Brain pericyte (primary cell): ENCODE measurements at regions not wholly inside any gene's neighbourhood (a gene's known extent, or its start where the extent isn't known, plus 50 kb on each side); places are given as distances from the start of the nearest gene placed in this dataset.
"Not testable (repeated sequence)": the region's sequence is repeated elsewhere in the genome, so short reads cannot be mapped to it uniquely, and the experiment has no call there.

Experiments used
- DNase-seq: peaks from one replicate; pipeline ENCODE4 v3.0.0-alpha.2; 2012; ENCODE audit warnings: low read depth, low spot score

DNA sequence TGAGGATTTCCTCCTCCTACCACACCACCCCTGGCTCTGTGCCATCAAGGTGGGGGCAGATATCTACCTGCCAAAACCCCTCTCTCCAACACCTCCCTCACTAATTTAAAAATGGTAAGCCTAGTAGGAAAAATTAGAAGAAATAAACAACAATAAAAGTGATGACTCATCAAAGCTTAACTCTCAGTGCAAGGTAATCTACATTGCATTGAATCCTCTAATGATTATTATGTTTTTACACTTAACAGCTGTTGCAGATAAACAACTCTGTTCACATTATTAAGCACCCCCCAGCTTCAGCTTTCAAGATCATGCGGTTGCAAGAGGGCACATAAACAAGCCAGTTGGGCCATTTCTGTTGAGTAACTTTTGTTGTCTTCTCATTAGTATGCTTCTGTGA, 396.1 kb upstream of the ATP11B start:
- DNase-seq, result no peak

DNA sequence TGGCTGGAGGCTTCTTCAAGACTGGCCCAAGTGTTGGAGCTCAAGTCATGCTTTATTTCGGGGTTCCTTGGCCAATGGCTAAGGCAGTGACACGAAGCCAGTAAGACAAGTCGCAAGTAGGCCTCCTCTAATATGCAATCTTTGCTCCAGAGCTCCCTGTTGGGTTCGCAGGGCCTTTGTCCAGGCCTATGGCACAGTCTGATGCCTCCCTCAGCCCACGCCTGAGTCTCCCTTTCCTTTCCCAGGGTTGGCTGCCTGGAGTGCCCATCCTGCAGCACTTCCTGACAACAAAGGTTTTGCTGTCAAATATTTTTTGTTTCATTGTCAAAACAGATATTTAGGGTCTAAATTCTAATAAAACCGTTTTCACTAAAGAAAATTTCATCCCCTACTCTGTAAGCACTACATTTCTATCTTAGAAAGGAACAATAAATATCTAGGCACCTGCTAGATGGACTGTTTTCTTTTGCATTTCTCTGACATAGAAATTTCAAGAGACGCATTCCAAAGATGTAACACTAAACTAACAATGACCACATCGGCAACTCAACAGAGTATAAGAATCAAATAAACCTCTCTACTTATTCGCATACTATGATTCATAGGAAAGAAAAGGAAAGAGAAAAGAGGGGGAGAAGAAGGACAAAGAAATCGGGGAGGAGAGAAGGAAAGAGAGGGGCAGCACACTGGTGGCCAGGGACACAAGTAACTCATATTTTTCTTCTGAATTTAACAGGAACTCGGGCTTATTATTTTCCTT, 393.1 kb upstream of the ATP11B start:
- DNase-seq, result no peak

DNA sequence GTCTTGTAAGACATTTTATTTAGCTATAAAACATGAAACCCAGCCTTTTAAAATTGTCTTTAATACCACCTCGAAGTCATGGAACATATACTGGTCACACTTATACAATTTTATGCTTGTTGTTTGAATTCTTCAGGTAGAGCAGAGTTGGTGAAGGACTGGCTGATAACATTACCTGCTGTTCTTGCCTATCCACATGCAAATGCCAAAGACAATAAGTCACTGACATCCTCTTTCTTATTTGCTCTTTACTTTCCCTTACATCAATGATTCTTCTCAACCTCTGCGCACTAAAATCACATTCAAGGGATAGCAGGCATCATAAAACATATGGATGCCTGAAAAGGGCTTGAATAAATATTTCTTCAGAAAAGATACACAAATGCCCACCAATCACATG, 392.5 kb upstream of the ATP11B start:
- no peak for DNase-seq

DNA sequence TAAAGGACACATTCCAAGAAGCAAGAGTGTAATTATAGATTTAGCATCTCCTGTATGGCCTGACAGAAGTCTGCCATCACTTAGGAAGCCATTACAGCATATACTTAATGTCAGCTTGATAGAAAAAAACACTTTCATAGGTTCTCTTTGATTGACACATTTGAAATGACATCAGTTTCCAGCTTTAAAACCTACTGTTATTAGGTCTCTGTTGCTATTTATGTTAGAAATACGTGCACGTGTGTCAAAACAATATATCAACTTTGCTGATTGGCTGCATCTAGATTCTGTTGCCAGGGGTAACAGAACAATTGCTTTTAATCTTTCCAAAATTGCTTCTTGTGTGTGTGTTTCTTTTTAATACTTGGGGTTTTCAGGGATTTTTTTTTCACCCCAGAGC, 389.3 kb upstream of the ATP11B start:
- DNase-seq, result no peak

DNA sequence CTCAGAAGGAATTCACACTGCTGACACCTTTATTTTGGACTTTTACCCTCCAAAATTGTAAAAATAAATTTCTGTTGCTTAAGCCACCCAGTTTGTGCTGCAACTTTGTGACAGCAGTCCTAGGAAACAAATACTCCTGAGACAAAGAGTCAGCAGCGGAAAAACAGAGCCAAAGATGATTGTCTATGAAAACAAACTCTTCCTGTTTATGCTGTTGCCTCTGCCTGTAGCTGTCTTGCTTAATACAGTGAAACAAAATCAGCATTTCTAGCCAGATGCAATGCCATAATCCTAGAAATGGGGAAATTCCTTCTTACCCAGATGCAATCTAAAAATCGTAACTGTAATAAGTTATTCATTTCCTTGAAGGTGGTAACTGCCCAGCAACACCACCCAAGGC, 387.5 kb upstream of the ATP11B start:
- no peak for DNase-seq

DNA sequence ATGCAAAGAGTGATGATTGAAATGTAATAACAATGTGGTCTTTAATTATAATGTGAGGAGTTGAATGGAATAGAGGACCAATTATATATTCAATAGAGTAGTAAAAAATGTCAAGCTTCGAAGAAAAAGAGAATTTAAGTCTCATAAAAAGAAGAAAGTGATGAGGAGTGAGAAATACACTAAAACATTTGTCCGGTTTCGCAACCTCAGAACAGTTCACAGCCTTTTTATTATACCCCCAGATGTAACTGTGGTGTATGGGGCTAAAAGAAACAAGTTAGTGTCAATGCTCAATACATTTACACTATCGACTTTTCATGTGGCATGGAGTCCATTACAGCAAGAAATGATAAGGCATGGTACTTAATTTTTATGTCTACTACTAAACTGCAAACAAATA, 386.5 kb upstream of the ATP11B start:
- DNase-seq, result no peak

DNA sequence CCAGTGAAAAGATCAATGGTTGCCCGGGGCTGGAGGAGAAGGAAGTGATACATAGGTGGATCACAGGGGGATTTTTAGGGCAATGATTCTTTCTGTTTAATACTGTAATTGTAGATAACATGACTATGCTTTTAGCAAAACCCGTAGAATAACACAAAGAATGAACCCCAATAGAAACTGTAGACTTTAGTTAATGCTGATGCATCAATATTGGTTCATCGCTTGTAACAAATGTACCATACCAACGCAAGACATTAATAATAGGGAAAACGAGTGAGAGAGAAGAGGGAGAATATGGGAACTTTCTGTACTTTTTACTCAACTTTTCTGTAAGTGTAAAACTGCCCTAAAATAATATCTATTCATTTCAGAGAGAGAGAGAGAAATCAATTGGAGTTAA, 383.3 kb upstream of the ATP11B start:
- DNase-seq, result no peak

DNA sequence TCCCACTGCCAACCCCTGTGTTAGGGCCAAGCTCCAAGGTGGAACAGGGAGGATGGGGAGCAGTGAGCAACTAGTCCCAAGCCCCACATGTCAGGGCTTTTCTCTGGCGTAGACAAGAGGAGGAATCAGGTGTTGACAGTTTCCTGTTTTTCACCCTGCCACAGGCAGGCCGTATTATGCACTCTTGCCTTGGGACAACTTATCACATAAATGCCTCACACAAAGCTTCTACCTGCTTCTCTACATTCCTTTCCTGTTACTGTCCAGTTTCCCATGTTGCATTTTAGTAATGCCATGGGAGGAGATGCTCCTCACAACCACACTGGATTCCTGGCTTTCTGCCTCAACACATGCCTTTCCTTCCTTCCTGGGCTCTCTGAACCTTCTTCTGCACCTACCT, 381.2 kb upstream of the ATP11B start:
- DNase-seq, result no peak

DNA sequence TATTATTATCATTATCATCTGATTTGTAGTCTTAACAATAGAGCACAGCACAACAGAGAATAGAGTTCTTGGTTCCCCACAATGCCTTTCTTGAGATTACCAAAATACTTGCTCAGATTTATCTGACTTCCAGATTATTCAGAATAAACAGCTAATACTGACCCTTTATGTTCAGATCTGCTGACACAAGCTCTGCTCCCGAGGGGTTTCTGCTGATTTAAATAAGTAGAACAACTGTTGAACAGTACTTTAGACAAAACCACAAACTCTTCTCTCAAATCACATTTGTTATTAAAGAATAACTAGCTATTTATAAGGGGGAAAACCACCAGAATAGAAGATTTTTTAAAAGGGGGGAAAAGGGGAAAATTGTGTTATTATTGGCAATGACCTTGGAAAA, 380.2 kb upstream of the ATP11B start:
- DNase-seq, result no peak

DNA sequence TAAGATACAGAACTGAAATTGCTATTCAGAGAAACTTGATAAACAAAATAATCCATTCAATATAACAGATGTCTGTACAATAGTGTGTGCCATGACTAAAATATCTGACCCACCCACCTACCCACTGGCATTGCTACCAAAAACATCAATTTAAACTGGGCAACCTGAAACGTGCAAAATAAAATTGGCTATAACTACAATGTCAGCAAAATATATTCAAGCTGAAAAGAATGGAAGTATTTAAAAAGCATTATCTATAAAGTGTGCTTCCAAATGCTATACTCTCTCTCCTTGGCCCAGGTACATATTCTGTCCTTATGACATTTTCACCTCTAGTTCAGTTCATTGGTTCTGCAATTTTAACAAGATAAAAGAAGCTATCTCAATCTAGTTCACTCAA, 379.6 kb upstream of the ATP11B start:
- DNase-seq, result no peak

DNA sequence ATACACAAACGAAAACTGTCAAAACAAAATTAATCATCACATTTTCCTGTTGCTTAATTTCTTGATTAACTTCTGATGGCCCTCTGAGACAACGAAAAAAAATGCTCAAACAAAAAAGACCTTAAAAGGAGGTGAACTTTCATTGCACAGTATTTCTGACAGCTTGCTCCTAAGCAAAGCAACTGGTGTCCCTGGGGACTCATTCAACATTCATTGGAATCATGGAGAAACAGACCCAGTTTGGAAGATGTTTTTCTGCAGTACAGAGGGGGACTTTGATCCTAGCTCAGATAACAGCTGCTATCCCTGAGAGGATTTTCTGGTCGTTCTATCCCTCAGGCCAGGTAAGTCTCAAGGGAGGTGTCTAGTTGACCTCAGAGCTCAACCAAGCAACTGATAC, 378.7 kb upstream of the ATP11B start:
- DNase-seq, result no peak

DNA sequence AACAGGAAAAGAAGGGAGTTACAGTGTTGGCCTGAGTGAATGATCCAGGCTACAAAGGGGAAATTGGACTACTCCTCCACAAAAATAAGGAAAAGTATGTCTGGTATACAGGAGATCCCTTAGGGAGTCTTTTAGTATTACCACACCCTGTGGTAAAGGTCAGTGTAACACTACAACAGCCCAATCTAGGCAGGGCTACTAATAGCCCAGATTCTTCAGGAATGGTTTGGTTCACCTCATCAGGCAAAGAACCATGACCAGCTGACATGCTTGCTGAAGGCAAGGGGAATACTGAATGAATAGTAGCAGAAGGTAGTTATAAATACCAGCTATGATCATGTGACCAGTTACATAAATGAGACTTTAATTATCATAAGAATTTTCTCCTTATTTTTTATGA, 372.6 kb upstream of the ATP11B start:
- no peak for DNase-seq

DNA sequence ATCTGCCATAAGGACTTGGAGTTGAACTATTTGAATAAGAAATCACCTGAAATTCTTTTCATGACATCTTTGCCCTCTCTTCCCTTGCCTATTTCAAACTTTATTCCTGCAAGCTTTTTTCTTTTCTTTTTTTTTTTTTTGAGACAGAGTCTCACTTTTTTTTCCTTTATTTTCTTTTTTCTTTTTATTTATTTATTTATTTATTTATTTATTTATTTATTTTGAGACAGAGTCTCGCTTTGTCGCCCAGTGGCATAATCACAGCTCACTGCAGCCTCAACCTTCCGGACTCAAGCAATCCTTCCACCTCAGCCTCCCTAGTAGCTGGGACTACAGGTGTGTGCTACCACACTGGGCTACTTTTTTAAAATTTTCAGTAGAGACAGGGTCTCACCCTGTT, 369.3 kb upstream of the ATP11B start:
- DNase-seq, result no peak

DNA sequence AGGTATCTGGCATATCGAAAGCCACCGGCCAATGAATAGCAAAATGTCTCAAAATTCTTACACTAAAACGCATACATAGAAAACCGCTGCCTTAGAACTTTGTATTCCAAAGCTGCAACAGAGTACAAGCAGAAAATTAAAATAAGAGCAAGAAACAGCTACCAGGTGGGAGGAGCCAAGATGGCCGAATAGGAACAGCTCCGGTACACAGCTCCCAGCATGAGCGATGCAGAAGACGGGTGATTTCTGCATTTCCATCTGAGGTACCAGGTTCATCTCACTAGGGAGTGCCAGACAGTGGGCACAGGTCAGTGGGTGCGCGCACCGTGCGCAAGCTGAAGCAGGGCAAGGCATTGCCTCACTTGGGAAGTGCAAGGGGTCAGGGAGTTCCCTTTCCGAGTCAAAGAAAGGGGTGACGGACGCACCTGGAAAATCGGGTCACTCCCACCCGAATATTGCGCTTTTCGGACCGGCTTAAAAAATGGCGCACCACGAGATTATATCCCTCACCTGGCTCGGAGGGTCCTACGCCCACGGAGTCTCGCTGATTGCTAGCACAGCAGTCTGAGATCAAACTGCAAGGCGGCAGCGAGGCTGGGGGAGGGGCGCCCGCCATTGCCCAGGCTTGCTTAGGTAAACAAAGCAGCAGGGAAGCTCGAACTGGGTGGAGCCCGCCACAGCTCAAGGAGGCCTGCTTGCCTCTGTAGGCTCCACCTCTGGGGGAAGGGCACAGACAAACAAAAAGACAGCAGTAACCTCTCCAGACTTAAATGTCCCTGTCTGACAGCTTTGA, 367.2 kb upstream of the ATP11B start:
- DNase-seq, result not testable (repeated sequence)

DNA sequence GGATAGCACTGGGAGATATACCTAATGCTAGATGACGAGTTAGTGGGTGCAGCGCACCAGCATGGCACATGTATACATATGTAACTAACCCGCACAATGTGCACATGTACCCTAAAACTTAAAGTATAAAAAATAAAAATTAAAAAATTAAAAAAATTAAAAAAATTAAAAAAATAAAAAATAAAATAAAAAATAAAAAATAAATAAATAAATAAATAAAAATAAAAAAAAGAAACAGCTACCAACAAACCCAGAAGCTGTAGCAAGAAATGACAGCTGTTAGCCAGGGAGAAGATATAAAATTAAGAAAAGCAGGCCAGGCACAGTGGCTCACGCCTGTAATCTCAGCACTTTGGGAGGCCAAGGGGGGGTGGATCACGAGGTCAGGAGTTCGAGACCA, 361.3 kb upstream of the ATP11B start:
- DNase-seq, result not testable (repeated sequence)

DNA sequence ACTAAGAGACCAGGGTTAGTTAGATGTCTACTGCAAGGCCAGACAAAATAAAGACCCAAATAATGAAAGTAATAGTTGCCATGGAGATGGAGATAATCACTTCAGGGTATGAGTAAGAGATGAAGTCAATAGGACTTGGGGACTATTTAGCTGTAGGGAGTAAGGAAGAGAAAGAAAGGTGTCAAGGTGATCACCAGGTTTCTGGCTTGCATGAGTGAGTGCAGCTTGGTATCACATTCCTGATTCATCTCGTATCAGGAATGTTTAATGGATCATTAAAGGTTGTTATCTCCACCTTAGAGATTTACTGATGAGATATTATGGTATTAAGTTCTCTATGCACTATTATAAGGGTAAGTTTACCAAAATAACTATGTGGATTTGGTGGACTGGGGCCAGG, 357.4 kb upstream of the ATP11B start:
- no peak for DNase-seq

DNA sequence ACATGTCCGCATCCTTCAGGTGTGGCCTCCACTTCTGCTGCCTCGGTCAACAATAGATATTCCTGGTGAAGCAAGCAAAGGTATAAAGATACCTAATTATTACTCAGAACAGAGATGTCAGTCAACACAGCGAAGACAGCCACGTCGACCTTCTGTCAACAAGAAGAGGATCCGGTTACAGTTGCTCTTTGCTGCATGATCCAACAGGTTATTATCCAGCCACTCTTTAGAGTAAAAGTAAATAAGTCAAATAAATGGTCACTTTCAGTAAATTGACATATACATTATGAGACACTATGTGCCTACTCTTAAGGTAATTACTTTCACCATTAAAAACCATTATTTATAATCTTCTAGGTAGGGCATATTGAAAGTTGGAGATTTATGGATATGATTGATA, 356.8 kb upstream of the ATP11B start:
- no peak for DNase-seq

DNA sequence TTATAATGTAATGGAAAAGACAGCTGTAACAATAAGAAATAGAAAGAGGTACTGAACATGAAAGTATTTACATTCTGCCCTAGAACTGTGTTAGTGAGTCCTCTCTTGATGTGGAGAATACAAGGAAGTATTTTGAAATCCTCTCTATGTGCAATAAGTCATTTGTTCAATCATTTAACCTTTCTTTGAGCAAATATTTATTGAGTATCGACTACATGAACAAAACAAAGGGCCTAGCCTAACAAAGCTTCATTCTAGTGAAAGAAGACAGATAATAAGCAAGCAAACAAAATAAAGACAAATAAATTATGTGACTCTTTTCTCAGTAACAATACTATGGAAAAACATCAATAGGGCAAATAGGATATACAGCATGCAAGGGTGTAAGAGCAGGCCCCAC, 354.9 kb upstream of the ATP11B start:
- no peak for DNase-seq

DNA sequence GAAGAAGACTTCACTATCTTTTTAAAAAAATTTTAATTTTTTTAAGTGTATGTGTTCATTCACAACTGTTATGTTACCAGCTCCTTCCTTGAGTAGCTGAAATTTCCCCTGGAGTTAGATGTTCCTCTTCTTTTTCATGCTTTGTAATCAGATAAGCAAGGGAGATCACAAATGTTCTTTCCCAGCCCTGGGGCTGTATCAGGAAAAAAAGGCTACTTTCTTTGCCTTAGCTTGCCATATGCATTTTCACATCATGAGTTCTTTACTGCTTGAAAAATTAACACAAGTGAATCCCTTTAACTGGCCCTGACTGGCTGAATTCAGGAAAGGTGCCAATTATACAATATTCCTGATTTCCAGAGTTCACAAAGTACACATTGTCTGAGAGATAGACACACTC, 353.2 kb upstream of the ATP11B start:
- DNase-seq, result no peak

DNA sequence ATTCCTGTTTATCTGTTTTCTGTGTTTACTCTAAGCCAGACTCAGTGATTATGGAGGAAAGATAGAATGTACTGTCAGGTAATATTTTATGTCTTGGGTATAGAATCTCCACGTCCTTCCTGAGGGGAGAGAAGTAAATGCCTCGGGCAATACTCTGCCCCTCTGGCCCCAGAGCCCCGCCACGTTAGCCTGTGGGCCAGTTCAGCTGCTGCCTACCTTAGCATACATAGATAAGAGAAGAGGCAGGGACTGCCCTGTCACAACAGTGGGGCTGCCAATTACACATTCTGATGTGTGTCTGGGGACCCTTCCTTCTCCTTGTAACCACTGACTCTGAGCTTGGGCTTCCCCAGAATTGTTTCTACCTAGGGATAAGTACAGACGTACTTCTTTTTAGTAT, 347.7 kb upstream of the ATP11B start:
- DNase-seq, result no peak

DNA sequence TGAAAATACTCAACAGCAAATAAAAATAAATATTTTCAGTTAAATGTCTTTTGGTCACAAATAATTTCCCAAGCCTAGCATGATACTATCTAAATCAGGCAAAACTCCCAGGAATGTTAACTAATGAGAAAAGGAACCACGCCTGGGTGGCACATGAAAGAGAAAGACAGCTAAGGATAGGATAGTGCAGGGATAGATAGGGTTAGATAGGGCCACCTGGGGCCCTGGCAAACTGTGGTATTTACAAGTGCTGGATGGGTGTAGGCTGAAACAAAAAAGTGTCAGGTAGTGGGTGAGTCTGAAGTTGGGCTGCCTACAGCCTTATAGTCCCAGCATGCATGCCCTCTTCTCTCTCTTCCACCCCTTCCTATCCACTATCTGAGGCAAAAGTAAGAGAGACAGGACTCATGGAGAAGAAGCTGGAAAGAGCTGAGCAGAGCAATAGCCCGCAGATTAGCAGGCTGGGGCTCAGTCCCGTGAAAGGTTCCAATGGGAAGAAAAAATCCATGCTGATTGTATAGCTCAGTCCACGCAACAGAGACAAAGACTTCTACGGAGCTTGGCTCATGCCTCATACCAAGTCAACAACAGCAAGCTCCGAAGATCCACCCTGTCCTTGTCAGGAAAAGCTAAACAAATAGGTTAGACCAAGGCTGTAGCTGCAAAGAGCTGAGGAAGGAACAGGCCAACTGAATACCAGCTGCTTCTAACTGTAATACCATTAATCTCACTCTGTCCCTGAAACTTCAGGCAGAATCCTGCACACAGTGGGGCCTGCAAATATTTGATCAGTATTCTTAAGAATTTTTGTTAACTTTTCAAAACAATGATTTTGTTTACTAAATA, 342.1 kb upstream of the ATP11B start:
- no peak for DNase-seq

DNA sequence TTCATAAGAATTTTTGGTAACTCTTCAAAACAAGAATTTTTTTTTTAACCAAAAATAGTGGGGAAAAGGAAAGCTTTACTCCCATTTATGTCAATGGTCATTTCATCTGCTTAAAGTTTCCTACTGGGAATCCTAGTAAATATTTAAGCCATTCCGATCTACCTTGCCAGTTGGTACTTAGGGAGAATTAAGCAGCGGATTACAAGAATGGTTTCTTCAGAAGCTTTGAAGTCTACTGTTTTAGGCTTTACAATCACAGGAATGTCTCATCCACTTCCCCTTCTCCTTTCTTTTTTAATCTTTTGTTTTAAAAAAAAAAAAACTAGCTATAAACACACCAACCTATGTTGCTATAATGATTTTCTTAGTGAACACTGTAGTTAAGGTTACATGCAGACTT, 341.4 kb upstream of the ATP11B start:
- DNase-seq, result no peak
